ENCODE measurements at regions not wholly inside any gene's neighbourhood (a gene's known extent, or its start where the extent isn't known, plus 50 kb on each side); places are given as distances from the start of the nearest gene placed in this dataset.

DNA sequence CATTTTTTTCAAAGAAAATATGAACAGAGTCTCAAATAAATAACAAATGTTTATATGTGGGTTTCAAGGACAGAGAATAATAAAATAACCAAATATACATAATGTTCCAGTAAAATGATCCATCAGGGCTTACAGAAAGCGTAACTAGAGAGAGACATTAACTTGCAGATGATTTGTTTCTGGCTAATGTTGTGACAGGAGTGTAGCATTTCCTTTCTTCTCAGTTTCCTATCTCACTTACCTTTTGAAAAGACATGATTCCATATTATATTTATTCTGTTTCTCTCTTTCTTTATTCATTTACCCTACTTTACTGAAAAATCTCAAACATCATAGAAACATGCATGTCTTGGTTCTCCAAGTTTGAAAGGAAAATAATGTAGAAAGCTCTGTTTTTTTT lies 451.3 kb upstream of the CDH9 start:
- TF ChIP-seq, protein P1, sequence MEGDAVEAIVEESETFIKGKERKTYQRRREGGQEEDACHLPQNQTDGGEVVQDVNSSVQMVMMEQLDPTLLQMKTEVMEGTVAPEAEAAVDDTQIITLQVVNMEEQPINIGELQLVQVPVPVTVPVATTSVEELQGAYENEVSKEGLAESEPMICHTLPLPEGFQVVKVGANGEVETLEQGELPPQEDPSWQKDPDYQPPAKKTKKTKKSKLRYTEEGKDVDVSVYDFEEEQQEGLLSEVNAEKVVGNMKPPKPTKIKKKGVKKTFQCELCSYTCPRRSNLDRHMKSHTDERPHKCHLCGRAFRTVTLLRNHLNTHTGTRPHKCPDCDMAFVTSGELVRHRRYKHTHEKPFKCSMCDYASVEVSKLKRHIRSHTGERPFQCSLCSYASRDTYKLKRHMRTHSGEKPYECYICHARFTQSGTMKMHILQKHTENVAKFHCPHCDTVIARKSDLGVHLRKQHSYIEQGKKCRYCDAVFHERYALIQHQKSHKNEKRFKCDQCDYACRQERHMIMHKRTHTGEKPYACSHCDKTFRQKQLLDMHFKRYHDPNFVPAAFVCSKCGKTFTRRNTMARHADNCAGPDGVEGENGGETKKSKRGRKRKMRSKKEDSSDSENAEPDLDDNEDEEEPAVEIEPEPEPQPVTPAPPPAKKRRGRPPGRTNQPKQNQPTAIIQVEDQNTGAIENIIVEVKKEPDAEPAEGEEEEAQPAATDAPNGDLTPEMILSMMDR (IDR thresholded peaks at IDR 0.05) = no peak
- TF ChIP-seq POLR2AphosphoS5 (IDR thresholded peaks at IDR 0.05) (no peak), POLR2A (IDR thresholded peaks at IDR 0.05) (no peak)

All from prostate gland (tissue), 2 donors.